ENCODE measurements at regions not wholly inside any gene's neighbourhood (a gene's known extent, or its start where the extent isn't known, plus 50 kb on each side); places are given as distances from the start of the nearest gene placed in this dataset.

DNA sequence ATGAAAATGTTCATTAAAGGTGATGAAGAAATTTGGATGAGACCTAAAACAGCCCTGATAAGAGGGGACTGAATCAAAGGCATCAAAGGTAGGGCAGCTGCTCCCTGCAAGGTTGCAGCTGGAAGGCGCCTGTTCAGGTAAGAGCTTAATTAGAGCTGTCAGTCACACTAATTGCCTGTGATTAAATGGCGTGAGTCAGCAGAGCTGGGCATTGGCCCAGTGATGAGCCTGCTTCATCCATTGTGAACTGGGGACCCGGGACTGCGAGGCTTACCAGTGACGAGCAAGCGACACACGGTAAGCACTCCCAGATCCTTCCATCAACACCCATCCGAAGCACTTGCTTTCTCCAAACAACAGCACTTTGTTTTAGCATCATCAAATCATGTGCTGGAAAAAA, 621.5 kb upstream of the CDH4 start:
- ChIA-PET CTCF (no interaction called here), POLR2A (no interaction called here)
- H3K9me3 ChIP-seq (ENCODE audit: control insufficient read depth, insufficient read depth, low read depth, low read length): no peaks in the 10 kb centered on the region
- no peak overlapping the region for H3K27ac ChIP-seq (ENCODE audit: extremely low read depth, low read depth, low read length)
- no peaks in the 10 kb centered on the region for H3K4me1 ChIP-seq (ENCODE audit: control insufficient read depth, insufficient read depth, low read length)
- no peak for TF ChIP-seq ZNF48 (tag by site-specific recombination; IDR thresholded peaks at IDR 0.05)
- no peak for TF ChIP-seq ZNF175 (tag by site-specific recombination; IDR thresholded peaks at IDR 0.05)
- no peak for TF ChIP-seq ZNF202 (tag by site-specific recombination; IDR thresholded peaks at IDR 0.05; ENCODE audit: borderline replicate concordance)
- no peak for TF ChIP-seq ZNF292 (tag by site-specific recombination; IDR thresholded peaks at IDR 0.05; ENCODE audit: borderline replicate concordance, low read depth)
- no peak for TF ChIP-seq KLF8 (tag by site-specific recombination; IDR thresholded peaks at IDR 0.05)
- no peak for TF ChIP-seq ZNF561 (tag by site-specific recombination; IDR thresholded peaks at IDR 0.05; ENCODE audit: borderline replicate concordance)
- TF ChIP-seq SP7 (tag by site-specific recombination; IDR thresholded peaks at IDR 0.05): peak; percentile 38; the same call in 1 of the 2 replicates
- TF ChIP-seq, protein P1, sequence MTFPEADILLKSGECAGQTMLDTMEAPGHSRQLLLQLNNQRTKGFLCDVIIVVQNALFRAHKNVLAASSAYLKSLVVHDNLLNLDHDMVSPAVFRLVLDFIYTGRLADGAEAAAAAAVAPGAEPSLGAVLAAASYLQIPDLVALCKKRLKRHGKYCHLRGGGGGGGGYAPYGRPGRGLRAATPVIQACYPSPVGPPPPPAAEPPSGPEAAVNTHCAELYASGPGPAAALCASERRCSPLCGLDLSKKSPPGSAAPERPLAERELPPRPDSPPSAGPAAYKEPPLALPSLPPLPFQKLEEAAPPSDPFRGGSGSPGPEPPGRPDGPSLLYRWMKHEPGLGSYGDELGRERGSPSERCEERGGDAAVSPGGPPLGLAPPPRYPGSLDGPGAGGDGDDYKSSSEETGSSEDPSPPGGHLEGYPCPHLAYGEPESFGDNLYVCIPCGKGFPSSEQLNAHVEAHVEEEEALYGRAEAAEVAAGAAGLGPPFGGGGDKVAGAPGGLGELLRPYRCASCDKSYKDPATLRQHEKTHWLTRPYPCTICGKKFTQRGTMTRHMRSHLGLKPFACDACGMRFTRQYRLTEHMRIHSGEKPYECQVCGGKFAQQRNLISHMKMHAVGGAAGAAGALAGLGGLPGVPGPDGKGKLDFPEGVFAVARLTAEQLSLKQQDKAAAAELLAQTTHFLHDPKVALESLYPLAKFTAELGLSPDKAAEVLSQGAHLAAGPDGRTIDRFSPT (tag by site-specific recombination; IDR thresholded peaks at IDR 0.05): no peak
- H3K36me3 ChIP-seq (ENCODE audit: control insufficient read depth in 2 of 2, insufficient read depth in 1 of 2, low read length in 2 of 2): no peaks in the 10 kb centered on the region
- H3K4me3 ChIP-seq (ENCODE audit: low read depth, low read length): no peak overlapping the region

DNA sequence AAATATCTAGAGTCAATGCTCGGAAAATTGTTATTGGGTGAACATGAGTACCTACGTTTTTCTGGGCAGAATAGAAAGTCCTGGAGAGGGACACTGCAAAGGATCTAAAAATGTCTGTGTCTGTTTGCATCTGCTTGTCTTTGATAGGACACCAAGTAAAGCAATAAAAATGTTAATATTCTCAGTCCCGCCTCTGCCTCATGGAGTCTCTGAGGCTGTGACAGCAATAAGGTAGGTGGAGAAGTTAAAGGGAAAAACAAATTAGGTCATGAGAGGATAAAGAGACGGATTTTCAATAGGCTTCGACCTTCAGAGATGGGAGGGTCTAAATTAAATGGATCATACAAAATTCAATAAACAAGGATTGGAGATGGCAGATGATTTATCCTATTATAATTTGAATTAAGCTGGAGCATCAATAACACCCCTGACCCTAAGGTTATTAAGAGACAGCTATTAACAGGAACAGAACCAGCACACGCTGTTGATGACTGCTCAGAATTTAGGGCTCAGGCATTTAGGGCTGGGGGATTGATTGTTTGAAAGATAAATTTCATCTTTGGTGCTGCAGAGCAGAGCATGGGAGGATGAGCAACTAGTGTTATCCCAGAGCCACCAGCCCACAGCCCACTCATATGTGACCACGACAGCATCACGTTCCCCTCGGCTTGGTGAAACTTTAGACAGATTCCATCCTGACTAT, 620.3 kb upstream of the CDH4 start:
- ChIA-PET POLR2A (no interaction called here), CTCF (no interaction called here)
- H3K4me3 ChIP-seq (ENCODE audit: low read depth, low read length): no peak overlapping the region
- H3K9me3 ChIP-seq (ENCODE audit: control insufficient read depth, insufficient read depth, low read depth, low read length): no peaks in the 10 kb centered on the region
- H3K36me3 ChIP-seq (ENCODE audit: control insufficient read depth in 2 of 2, insufficient read depth in 1 of 2, low read length in 2 of 2): no peaks in the 10 kb centered on the region
- H3K27ac ChIP-seq (ENCODE audit: extremely low read depth, low read depth, low read length): no peak overlapping the region
- no peaks in the 10 kb centered on the region for H3K4me1 ChIP-seq (ENCODE audit: control insufficient read depth, insufficient read depth, low read length)
- TF ChIP-seq, protein P2, sequence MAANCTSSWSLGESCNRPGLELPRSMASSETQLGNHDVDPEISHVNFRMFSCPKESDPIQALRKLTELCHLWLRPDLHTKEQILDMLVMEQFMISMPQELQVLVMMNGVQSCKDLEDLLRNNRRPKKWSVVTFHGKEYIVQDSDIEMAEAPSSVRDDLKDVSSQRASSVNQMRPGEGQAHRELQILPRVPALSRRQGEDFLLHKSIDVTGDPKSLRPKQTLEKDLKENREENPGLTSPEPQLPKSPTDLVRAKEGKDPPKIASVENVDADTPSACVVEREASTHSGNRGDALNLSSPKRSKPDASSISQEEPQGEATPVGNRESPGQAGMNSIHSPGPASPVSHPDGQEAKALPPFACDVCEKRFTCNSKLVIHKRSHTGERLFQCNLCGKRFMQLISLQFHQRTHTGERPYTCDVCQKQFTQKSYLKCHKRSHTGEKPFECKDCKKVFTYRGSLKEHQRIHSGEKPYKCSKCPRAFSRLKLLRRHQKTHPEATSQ (tag by site-specific recombination; IDR thresholded peaks at IDR 0.05): no peak
- no peak for TF ChIP-seq ZNF10 (tag by site-specific recombination; IDR thresholded peaks at IDR 0.05)
- TF ChIP-seq, protein P3, sequence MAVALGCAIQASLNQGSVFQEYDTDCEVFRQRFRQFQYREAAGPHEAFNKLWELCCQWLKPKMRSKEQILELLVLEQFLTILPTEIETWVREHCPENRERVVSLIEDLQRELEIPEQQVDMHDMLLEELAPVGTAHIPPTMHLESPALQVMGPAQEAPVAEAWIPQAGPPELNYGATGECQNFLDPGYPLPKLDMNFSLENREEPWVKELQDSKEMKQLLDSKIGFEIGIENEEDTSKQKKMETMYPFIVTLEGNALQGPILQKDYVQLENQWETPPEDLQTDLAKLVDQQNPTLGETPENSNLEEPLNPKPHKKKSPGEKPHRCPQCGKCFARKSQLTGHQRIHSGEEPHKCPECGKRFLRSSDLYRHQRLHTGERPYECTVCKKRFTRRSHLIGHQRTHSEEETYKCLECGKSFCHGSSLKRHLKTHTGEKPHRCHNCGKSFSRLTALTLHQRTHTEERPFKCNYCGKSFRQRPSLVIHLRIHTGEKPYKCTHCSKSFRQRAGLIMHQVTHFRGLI (tag by site-specific recombination; IDR thresholded peaks at IDR 0.05): no peak
- TF ChIP-seq, protein P4, sequence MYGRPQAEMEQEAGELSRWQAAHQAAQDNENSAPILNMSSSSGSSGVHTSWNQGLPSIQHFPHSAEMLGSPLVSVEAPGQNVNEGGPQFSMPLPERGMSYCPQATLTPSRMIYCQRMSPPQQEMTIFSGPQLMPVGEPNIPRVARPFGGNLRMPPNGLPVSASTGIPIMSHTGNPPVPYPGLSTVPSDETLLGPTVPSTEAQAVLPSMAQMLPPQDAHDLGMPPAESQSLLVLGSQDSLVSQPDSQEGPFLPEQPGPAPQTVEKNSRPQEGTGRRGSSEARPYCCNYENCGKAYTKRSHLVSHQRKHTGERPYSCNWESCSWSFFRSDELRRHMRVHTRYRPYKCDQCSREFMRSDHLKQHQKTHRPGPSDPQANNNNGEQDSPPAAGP (tag by site-specific recombination; IDR thresholded peaks at IDR 0.05): no peak
- no peak for TF ChIP-seq ZNF311 (tag by site-specific recombination; IDR thresholded peaks at IDR 0.05; ENCODE audit: borderline replicate concordance)
- no peak for TF ChIP-seq ZNF623 (tag by site-specific recombination; IDR thresholded peaks at IDR 0.05)
- TF ChIP-seq WT1 (tag by site-specific recombination; IDR thresholded peaks at IDR 0.05): no peak
- TF ChIP-seq ZNF138 (tag by site-specific recombination; IDR thresholded peaks at IDR 0.05; ENCODE audit: borderline replicate concordance): no peak
- no peak for TF ChIP-seq ZNF558 (tag by site-specific recombination; IDR thresholded peaks at IDR 0.05)
- TF ChIP-seq GLI2 (tag by site-specific recombination; IDR thresholded peaks at IDR 0.05; ENCODE audit: borderline replicate concordance, low read depth): no peak
- TF ChIP-seq ZNF121 (tag by site-specific recombination; IDR thresholded peaks at IDR 0.05): no peak
- TF ChIP-seq, protein P5, sequence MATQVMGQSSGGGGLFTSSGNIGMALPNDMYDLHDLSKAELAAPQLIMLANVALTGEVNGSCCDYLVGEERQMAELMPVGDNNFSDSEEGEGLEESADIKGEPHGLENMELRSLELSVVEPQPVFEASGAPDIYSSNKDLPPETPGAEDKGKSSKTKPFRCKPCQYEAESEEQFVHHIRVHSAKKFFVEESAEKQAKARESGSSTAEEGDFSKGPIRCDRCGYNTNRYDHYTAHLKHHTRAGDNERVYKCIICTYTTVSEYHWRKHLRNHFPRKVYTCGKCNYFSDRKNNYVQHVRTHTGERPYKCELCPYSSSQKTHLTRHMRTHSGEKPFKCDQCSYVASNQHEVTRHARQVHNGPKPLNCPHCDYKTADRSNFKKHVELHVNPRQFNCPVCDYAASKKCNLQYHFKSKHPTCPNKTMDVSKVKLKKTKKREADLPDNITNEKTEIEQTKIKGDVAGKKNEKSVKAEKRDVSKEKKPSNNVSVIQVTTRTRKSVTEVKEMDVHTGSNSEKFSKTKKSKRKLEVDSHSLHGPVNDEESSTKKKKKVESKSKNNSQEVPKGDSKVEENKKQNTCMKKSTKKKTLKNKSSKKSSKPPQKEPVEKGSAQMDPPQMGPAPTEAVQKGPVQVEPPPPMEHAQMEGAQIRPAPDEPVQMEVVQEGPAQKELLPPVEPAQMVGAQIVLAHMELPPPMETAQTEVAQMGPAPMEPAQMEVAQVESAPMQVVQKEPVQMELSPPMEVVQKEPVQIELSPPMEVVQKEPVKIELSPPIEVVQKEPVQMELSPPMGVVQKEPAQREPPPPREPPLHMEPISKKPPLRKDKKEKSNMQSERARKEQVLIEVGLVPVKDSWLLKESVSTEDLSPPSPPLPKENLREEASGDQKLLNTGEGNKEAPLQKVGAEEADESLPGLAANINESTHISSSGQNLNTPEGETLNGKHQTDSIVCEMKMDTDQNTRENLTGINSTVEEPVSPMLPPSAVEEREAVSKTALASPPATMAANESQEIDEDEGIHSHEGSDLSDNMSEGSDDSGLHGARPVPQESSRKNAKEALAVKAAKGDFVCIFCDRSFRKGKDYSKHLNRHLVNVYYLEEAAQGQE (tag by site-specific recombination; IDR thresholded peaks at IDR 0.05): no peak
- TF ChIP-seq, protein P6, sequence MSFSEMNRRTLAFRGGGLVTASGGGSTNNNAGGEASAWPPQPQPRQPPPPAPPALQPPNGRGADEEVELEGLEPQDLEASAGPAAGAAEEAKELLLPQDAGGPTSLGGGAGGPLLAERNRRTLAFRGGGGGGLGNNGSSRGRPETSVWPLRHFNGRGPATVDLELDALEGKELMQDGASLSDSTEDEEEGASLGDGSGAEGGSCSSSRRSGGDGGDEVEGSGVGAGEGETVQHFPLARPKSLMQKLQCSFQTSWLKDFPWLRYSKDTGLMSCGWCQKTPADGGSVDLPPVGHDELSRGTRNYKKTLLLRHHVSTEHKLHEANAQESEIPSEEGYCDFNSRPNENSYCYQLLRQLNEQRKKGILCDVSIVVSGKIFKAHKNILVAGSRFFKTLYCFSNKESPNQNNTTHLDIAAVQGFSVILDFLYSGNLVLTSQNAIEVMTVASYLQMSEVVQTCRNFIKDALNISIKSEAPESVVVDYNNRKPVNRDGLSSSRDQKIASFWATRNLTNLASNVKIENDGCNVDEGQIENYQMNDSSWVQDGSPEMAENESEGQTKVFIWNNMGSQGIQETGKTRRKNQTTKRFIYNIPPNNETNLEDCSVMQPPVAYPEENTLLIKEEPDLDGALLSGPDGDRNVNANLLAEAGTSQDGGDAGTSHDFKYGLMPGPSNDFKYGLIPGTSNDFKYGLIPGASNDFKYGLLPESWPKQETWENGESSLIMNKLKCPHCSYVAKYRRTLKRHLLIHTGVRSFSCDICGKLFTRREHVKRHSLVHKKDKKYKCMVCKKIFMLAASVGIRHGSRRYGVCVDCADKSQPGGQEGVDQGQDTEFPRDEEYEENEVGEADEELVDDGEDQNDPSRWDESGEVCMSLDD (tag by site-specific recombination; IDR thresholded peaks at IDR 0.05): no peak
- TF ChIP-seq ZSCAN23 (tag by site-specific recombination; IDR thresholded peaks at IDR 0.05): no peak
- no peak for TF ChIP-seq PRDM1 (tag by site-specific recombination; IDR thresholded peaks at IDR 0.05)

Data from HEK293 (cell line).